HepG2 (cell line): ENCODE measurements at regions not wholly inside any gene's neighbourhood (a gene's known extent, or its start where the extent isn't known, plus 50 kb on each side); places are given as distances from the start of the nearest gene placed in this dataset.
"Not testable (repeated sequence)": the region's sequence is repeated elsewhere in the genome, so short reads cannot be mapped to it uniquely, and the experiment has no call there.

Experiments used
- EP300 ChIP-seq, 3 experiments: sonication (generic) in 1 of 3; formaldehyde crosslinking in 1 of 3; IDR thresholded peaks; 2 replicates each; pipeline versions ENCODE4 v1.5.1 to v1.6.1; 2011 to 2020; ENCODE audit warnings: low read depth in 2 of 3, low read length in 2 of 3, borderline replicate concordance in 1 of 3, improper control_type of control experiment in 1 of 3, mild to moderate bottlenecking in 1 of 3, missing genetic modification reagents in 1 of 3, moderate library complexity in 1 of 3
- HDAC6 ChIP-seq: fragments of 200-600 bp; sonication (generic); IDR thresholded peaks from 2 replicates; pipeline ENCODE4 v1.7.0; 2017; ENCODE audit warnings: mild to moderate bottlenecking, antibody characterized with exemption, low read length, low read depth
- HOXA5 ChIP-seq: sonication (generic); formaldehyde crosslinking; IDR thresholded peaks from 2 replicates; pipeline ENCODE4 v1.4.0; 2020; ENCODE audit warnings: missing genetic modification reagents
- PHF8 ChIP-seq: sonication (generic); formaldehyde crosslinking; IDR thresholded peaks from 2 replicates; pipeline ENCODE4 v1.5.0; 2020; ENCODE audit warnings: missing genetic modification reagents
- ZNF124 ChIP-seq: sonication (generic); formaldehyde crosslinking; IDR thresholded peaks from 2 replicates; pipeline ENCODE4 v1.4.0; 2020; ENCODE audit warnings: missing genetic modification reagents
- ZNF142 ChIP-seq: sonication (generic); formaldehyde crosslinking; IDR thresholded peaks from 2 replicates; pipeline ENCODE4 v1.4.0; 2020; ENCODE audit warnings: missing genetic modification reagents
- TF ChIP-seq, protein P1 (sequence below): sonication (generic); formaldehyde crosslinking; IDR thresholded peaks from 2 replicates; pipeline ENCODE4 v1.8.1; 2022; ENCODE audit warnings: mild to moderate bottlenecking, missing genetic modification reagents

- not testable (repeated sequence) for TF ChIP-seq EP300 (IDR thresholded peaks at IDR 0.05; ENCODE audit: low read depth in 2 of 2, low read length in 2 of 2); EP300 (CRISPR knock-in tag; IDR thresholded peaks at IDR 0.05; ENCODE audit: borderline replicate concordance); HDAC6; ZNF142; ZNF124 (CRISPR knock-in tag); HOXA5 (CRISPR knock-in tag); PHF8 (CRISPR knock-in tag)
- TF ChIP-seq, protein P1, sequence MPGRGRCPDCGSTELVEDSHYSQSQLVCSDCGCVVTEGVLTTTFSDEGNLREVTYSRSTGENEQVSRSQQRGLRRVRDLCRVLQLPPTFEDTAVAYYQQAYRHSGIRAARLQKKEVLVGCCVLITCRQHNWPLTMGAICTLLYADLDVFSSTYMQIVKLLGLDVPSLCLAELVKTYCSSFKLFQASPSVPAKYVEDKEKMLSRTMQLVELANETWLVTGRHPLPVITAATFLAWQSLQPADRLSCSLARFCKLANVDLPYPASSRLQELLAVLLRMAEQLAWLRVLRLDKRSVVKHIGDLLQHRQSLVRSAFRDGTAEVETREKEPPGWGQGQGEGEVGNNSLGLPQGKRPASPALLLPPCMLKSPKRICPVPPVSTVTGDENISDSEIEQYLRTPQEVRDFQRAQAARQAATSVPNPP, result not testable (repeated sequence)
These were observed 1926.9 kb upstream of the DEFB115 start for GRCh38 chr20:29330429-29331115.
